ENCODE measurements at regions not wholly inside any gene's neighbourhood (a gene's known extent, or its start where the extent isn't known, plus 50 kb on each side); places are given as distances from the start of the nearest gene placed in this dataset.

GRCh38 chr14:42555365-42555764 lies 948.7 kb downstream of the LRFN5 start:
- DNase-seq (ENCODE audit: low spot score in 2 of 2): no peak
- no peak overlapping the region for H3K4me3 ChIP-seq (ENCODE audit: low read depth, poor library complexity, severe bottlenecking)
- intact Hi-C loops (cut with DNase I; ENCODE audit: low total_unique reads): no loop called here
- TF ChIP-seq POLR2A (IDR thresholded peaks at IDR 0.05) (no peak), CTCF (IDR thresholded peaks at IDR 0.05) (no peak)
- 75 to 77% methylated on average over 2 of the region's 2 CpGs for WGBS, 2 donors

GRCh38 chr14:42554091-42554490 lies 947.4 kb downstream of the LRFN5 start:
- WGBS, 2 donors: 95 to 100% methylated on average over 2 of the region's 2 CpGs
- intact Hi-C loops (cut with DNase I; ENCODE audit: low total_unique reads): no loop called here
- no peak for TF ChIP-seq CTCF (IDR thresholded peaks at IDR 0.05)
- no peak for TF ChIP-seq POLR2A (IDR thresholded peaks at IDR 0.05)
- no peak for DNase-seq (ENCODE audit: low spot score in 2 of 2)
- no peak overlapping the region for H3K4me3 ChIP-seq (ENCODE audit: low read depth, poor library complexity, severe bottlenecking)

GRCh38 chr14:42550310-42550709 lies 943.6 kb downstream of the LRFN5 start:
- no peak overlapping the region for H3K4me3 ChIP-seq (ENCODE audit: low read depth, poor library complexity, severe bottlenecking)
- TF ChIP-seq POLR2A (IDR thresholded peaks at IDR 0.05): no peak
- no peak for TF ChIP-seq CTCF (IDR thresholded peaks at IDR 0.05)
- intact Hi-C loops (cut with DNase I; ENCODE audit: low total_unique reads): no loop called here
- DNase-seq (ENCODE audit: low spot score in 2 of 2): no peak

GRCh38 chr14:42548349-42548748 lies 941.7 kb downstream of the LRFN5 start:
- no peak for DNase-seq (ENCODE audit: low spot score in 2 of 2)
- no peak overlapping the region for H3K4me3 ChIP-seq (ENCODE audit: low read depth, poor library complexity, severe bottlenecking)
- intact Hi-C loops (cut with DNase I; ENCODE audit: low total_unique reads): no loop called here
- no peak for TF ChIP-seq CTCF (IDR thresholded peaks at IDR 0.05)
- TF ChIP-seq POLR2A (IDR thresholded peaks at IDR 0.05): no peak

GRCh38 chr14:42545636-42546035 lies 939.0 kb downstream of the LRFN5 start:
- TF ChIP-seq POLR2A (IDR thresholded peaks at IDR 0.05): no peak
- TF ChIP-seq CTCF (IDR thresholded peaks at IDR 0.05): no peak
- no peak for DNase-seq (ENCODE audit: low spot score in 2 of 2)
- intact Hi-C loops (cut with DNase I; ENCODE audit: low total_unique reads): no loop called here
- WGBS, 2 donors: 64 to 83% methylated on average over 2 of the region's 2 CpGs
- no peak overlapping the region for H3K4me3 ChIP-seq (ENCODE audit: low read depth, poor library complexity, severe bottlenecking)

GRCh38 chr14:42541535-42542001 lies 934.9 kb downstream of the LRFN5 start:
- WGBS, 2 donors: 21 to 32% methylated on average over 3 of the region's 3 CpGs
- H3K4me3 ChIP-seq (ENCODE audit: low read depth, poor library complexity, severe bottlenecking): no peak overlapping the region
- DNase-seq (ENCODE audit: low spot score in 2 of 2): no peak
- intact Hi-C loops (cut with DNase I; ENCODE audit: low total_unique reads): no loop called here
- no peak for TF ChIP-seq POLR2A (IDR thresholded peaks at IDR 0.05)
- TF ChIP-seq CTCF (IDR thresholded peaks at IDR 0.05): no peak

Data from lower leg skin (tissue), 4 donors.